PC-9 (cell line): ENCODE measurements at regions not wholly inside any gene's neighbourhood (a gene's known extent, or its start where the extent isn't known, plus 50 kb on each side); places are given as distances from the start of the nearest gene placed in this dataset.

Experiments used
- CTCF ChIP-seq: fragments of 200-600 bp; sonication (generic); conservative IDR thresholded peaks from 2 replicates; pipeline ENCODE4 v1.6.1; 2017; ENCODE audit warnings: mixed run types, antibody characterized with exemption, mild to moderate bottlenecking, moderate library complexity
- EZH2 ChIP-seq: fragments of 200-600 bp; sonication (generic); IDR thresholded peaks from 2 replicates; pipeline ENCODE4 v1.8.0; 2017; ENCODE audit warnings: antibody characterized with exemption, low read depth

GRCh38 chr7:114363292-114363691 lies 51.3 kb upstream of the FOXP2 start:
- TF ChIP-seq CTCF (no peak), EZH2 (no peak)
